ENCODE measurements at regions not wholly inside any gene's neighbourhood (a gene's known extent, or its start where the extent isn't known, plus 50 kb on each side); places are given as distances from the start of the nearest gene placed in this dataset.

DNA sequence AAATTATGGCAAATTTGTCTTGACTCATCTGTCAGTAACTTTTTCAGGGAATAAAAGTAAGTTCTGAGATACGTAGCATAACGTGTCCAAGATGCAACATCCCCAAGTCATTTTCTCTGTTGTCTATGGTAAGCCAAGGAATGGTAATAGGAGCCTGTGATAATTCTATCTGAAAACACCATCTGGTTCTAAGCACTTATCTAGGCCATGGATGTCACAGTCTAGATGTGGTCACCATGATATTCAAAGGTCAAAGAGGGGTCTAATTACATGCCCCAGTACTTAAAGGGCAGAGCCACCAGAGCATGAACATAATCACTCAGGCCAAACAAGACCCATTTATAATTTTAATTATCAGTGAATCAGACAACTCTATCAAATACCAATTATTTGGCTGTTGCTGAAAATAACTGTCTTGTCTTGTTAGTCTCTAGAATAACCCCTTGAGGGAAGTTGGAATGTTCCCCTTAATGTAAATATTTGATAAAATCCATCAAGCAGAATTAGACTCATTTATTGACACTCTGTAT lies 225.1 kb upstream of the MPPED2 start:
- no peak for DNase-seq

DNA sequence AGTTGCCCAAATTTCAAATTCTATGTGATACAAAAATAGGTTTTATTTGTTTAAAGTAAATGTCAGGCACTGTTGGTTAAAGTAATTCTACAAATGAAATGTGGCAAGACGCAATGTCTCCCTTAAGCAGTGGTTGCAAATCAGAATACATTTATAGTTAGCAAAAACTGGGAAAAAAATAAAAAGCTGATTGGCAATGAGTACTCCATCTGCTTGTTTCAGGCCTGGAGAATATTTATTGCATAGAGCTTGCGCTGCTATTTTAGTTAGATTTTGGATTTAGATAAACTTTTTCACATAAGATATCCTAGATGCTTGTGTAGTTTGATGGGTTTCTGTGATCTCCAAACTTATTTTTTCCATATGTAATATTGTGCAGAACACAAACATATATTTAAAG lies 224.0 kb upstream of the MPPED2 start:
- DNase-seq: no peak

DNA sequence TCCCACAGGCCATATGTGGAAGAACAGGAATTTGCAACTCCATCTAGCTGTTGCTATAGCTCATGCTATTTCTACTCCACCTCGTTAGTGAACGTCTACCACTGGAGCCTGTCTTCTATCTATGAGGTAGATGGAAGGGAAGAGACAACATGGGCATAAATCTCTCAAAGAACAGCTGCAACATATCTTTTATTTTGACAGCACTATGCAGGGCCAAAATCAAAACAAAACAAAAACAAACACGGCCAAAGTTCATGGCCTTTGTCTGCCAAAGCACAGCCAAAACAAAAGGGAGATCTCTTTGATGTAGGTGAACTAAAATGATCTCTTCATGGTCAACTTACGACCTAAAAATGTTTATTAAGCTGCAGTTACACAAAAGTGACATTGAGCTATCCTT lies 215.2 kb upstream of the MPPED2 start:
- DNase-seq: no peak

DNA sequence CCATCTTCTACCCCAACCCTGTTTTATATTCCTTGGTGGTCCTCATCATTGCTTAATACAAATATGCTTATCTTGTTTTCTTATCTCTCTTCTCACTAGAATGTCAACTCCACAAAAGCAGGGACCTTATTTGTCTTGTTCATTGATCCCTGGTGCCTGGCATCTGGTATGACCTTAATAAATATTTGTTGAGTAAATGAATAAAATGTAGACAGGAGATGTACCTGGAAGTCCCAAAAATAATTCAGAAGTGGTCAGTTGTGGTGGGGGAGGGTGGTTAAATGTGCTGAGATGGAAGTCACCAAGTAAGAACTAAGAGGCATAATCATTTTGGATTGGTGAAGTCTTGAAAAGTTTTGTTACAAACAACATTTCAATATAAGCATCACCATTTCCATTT lies 214.8 kb upstream of the MPPED2 start:
- no peak for DNase-seq

DNA sequence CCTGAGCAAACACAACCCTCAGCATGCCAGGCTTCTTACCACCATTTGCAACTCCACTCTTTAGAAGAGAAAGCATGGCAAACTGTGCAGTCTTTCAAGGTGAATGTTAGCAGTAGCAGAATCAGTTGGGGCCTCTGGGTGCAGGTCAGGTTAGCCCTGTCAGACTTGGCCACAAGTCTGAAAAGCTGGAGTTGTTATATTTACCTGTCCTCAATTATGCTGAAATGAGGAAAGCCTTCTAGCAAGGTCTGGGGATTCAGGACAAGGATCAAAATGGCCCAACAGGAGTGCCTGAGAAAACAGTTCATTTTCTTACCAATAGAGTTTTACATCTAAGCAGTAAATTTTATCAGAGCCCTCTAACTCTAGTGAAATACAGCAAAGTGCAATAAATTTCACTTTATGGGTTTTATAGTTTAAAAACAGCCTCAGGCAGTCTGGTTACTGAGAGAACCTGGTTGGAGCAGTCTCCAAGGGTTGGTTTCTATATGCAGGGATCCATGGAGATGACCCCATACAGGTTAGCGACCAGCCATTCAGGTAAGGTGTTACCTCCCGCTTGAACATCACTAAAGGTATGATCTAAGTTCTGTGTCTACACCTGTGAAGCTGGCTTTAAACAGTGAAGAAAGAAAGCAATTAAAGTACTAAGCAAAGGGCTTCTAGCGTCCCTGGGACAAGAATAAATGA lies 212.5 kb upstream of the MPPED2 start:
- no peak for DNase-seq

DNA sequence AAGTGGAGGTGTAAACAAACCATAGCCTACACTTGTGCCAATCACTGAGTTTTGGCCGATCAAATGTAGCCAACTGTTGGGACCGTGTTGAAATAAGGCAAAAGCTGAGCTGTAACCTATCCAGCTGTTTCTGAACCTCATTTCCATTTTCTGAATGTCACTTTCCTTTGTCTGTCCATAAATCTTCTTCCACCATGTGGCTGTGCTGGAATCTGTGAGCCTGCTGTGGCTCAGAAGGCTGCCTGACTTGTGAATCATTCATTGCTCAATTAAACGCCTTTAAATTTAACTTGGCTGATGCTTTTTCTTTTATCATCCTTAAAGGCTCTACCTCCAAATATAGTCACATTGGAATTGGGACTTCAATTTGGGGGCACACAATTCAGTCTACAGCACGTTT lies 203.1 kb upstream of the MPPED2 start:
- no peak for DNase-seq

DNA sequence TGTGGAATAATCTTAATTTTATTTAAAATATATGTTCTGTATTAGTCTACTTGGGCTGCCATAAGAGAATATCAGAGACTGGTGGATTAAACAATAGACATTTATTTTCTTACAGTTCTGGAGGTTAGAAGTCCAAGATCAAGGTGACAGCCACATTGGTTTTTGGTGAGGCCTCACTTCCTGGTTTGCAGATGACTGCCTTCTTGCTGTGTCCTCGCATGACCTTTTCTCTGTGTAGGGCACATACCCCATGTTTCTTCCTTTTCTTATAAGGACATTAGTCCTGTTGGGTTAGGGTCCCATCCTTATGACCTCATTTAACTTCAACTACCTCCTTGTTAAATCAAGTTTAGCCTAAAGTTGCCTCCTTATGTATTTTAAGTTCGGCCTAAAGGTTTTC lies 202.7 kb upstream of the MPPED2 start:
- peak; percentile 2 for DNase-seq

DNA sequence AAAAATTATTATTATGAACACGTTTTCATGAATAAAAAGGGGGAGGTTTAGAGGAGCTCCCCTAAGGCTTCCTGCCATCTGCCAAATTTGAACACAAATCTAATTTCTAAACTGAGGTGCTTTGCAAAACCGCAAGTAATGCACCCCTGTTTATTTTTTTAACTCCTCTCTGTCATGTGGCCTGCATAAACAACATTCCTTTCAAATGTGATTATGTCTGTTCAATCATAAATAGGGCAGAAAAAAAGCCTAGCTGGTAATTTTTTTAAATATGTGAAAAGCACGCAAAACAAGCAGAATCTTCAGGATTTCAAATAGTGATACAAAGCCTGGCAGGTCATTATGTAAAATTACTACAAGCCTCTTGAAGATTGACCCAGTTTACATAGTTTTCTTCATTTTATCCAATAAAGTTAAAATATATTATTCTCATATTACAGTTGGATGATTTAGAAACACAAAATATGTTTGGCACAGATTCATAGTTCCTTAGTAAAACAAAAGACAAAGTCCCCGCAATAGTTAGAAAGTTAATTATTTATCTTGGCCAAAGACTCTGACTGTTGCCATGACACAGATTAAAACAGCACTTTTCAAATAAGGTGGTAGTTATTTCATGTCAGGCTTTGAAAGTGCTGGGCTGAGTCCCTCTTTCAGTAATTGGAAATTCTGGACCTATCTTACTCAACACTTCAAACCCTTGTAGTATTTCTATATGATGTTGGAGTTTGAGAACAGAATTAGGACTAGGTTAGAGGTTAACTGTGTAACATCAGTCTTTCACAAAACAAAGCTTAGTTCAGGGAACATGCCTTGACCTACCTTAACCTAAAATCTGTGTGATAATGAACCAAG lies 200.3 kb upstream of the MPPED2 start:
- no peak for DNase-seq

DNA sequence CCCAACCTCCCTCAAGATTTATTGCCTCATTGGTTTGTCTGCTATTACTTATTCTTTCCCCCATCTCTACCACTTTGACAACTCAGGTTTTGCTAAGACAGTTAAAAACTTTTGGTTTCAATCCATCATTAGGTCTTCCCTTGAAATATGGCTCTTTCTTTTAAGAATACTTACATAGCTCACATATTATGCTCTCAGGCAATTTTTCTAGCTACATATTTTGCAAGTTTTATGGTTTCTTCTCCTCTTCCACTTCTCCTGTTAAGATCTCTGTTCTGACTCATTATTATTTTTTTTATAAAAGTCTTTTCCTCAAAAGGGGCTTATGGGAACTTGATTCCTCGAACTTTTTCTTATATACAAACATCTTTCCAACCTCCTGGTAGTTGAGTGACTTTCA lies 192.4 kb upstream of the MPPED2 start:
- DNase-seq: no peak

DNA sequence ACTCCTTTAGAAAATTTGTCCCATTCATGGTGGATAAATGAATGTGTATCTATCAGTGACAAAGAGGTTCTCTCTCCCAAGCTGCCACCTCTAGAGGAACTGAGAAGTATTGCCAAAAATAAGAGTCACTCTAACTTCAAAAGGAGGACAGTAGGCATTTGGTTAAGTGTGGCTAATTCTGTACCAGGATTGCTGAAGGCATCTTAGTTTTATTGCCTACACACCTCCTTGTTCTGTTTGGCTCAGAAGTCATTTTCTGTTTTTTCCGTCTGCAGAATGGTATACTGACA lies 189.0 kb upstream of the MPPED2 start:
- DNase-seq: no peak

DNA sequence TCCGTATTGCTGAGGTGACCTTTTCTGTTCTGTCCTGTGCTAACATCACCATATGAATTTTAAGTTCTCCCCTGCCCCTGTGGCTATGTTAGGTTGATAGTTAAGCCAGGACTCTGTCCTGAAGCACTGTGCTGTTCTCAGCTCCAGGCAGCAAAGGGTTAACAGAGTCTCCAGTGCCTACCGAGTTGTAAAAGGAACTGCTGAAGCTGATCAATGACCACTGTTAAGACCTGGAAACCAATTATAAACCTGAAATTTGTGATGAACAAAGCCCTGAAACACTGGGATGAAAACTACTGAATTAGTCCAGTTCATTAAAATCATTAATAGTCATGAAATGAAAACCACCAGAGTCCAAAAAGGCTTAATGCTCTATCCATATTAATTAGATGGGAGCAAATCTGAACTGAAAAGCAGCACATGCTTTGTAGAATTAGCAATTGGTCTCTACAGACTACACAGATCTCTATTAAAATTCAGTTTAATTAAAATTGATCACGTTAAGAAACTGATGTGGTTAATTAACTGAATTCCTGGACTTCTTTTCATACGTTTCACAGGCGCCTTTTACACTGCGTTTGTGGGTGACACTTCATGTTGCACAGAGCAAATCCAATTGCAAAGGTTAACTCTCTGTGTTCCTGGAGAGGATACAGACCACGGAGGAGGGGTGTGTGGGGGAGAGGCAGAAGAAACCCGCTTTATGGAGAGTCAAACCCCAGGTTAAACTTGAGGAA lies 188.5 kb upstream of the MPPED2 start:
- DNase-seq: no peak

DNA sequence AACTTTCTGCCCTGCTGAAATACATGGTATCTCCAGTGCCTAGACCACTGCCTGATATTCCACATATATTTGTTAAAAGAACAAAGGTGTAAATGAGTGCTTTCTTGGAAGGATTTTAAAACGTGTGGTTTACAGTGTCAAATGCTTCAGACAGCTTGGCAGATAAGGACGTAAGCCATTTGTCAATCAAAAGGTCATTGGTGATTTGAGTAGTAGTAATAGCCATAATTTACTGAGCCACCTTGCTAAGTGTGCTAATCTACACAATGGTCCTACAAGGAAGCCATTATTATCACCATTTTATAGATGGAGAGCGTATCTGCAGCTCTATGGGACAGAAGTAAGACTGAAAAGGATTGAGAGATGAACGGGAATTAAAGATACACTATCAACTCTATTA lies 186.8 kb upstream of the MPPED2 start:
- DNase-seq: no peak

DNA sequence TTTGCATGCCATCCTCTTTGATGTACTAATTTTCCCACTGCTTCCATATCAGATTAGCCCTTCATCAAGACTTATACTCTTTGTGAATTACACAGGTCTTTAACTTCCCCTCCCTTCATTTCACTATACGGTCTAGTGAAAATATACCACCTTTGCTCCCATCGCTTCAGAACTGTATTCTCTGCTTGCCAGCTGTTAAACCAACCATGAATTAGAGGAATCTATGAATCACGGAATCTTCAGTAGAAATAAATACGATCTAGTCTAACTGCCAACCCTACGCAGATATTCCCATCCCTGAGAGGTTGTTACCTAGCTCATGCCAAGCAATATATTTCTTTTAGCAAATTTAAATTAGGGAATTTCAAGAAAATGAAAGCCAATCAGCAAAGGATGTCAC lies 177.8 kb upstream of the MPPED2 start:
- DNase-seq: no peak

DNA sequence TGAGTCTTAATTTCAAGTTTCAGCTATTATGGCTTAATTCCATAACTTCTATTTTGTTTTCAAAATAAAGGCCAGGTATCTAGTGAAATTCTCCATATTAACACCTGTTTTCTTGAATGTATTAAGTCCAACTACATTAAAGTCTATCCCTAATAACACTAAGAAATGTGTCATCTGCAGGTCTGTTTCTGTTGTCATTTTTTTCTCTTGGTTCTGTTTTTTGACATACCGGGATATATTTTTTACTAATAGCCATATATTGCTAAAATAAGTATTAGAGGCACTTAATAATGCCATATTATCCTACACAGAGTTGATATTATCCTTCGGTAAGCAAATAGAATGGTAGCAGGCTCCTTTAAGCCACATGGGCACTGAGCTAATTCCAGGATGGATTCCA lies 176.0 kb upstream of the MPPED2 start:
- DNase-seq: no peak

DNA sequence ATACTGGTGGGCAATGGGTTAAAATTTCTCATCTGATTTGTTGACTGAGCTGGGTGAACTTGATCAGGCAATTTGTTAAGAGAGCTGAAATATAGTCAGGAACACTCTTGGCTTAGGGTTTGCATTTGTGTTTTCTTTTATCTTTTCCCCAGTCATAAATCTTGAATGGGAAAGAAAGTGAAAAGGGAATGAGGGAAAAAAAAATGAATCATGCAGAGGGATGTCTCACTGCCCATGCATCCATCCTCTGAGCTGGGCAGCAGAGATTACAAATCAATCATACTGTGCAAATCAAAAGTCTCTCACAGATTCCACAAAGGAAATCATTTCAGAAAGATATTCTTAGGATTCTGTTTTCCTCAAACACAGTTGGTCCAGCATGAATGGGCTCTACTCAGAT lies 174.2 kb upstream of the MPPED2 start:
- DNase-seq: no peak

DNA sequence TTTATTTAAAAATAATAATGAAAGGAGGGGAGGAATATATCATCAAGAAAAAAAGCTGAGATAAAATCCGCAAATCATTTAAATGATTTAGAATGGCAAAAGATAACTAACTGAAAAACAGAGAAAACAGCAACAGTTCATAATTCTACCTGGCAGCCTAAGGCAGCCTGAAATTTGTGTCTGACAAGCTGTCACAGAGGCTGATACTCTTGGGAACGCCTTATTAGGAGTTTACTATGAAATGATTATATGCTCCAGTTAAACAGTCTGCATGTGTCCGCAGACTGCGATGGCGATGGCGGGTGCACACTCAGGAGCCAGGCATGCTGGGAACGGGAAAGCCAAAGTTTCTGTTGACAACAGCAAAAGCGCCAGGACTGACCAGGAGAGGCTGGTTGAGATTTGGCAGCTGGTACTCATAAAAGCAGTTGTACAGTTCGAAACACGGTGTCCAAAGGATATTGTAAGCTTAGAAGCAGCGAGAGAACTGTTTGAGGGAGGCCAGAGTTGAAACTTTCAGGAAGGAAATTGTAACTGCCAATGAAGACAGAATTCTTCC lies 172.9 kb upstream of the MPPED2 start:
- DNase-seq: no peak

DNA sequence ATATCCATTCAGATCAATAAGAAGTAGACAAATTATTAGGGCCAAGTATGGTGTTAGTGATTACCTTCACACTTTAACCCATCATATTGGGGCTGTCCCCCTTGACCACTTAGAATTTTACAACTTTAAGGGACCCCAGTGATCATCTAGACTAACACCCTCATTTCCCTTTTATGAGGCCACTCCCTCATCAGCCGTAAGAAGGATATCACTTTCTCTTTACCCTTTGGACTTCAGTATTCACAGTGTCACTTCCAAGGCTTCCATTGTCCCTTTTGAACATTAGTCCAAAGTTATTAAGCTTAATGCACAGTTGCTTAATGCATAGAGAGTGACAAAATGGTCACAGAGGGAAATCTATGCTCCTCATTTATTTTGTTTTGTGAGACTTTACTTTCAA lies 172.4 kb upstream of the MPPED2 start:
- no peak for DNase-seq

DNA sequence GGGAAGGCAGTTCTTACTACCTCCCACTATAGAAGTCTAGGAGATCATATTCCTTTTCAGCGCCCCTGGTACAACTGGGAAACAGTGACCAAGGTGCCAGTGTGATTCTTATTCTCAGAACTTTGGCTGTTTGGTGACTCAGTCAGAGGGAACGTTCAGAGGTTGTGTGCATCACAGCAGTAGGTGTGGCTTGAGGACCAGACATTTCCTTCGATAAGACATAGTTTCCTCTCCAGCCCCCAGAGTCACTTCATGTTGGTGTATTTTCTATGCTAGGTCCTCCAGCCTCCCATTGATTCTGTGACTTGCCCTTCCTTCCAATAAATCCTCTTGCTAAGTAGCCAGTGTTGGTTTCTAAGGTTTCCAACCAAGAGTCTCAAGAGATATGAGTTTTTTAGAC lies 171.9 kb upstream of the MPPED2 start:
- DNase-seq: no peak

DNA sequence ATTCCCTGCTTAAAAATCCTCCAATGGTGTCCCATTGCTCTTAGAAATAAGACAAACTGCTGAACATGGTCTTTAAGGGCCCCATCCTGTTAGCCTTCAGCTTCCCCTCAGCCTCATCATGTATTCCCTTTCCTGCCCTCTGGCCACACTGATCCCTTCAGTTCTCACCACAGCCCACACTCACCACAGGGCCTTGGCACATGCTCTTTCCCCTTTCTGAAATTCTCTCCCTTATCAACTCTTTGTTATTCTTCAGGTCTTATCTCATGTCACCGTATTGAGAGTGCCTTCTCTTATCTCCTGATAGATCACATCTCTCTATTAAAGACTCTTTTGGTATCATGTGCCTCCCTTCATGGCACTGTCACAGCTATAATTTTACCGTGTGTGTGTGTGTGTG lies 167.8 kb upstream of the MPPED2 start:
- DNase-seq: no peak

DNA sequence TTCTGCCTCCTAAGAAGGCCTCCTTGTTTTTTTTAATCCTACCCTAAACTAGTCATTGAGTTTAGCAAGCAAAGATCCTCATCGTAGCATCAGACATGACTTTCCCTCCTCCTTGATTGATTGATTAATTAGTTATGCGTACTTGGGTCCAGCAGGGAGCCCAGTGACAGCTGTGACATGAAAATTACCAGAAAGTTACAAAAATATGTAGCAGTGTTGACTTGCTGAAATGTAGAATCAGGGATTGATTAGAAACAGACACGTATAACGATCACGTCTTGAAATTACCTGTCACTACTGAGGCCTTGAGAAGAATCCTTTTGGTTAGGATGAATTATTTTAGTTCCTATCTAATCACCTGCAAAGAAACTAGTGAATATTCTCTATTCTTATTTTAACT lies 167.4 kb upstream of the MPPED2 start:
- DNase-seq: no peak

DNA sequence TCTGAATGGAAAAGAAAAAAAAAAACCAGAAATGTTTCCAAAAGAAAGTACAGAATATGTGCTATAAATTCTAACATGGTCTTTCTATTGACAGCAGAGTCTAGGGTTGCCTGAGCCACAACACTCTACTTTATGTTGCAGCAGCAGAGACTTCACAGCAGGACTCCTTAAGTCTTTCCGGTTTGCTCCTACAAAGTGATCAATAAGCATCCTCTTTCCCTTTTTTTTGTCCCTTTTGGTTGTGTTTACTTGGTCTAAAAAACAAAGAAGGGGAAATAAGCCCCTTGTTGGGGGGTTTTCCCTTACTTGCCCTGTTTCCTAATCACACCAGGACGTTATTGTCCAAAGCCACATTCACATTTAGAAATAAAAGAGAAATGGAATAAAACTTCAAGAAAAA lies 163.1 kb upstream of the MPPED2 start:
- no peak for DNase-seq

DNA sequence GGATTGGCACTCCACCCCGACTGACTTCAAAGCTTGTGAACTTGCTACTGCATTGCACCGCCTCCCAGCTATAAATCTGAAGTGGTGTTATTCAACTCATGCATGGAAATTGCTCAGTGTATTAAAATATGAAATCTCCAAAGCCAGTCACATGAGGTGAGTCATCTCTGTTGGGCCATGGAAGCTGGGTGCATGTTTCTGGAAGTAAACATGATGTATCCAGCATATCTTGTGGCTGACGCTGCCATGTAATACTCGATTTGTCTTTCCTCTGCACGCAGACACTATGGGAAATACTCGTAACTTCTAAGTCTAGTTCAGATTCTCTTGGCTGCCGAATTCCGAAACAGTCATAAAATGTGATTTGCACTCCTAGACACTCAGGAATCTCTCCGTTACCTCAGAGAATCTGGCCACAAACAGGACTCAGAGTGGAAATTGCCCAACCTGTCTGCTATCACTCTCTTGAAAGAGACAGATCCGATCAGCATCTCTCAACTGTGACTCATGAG lies 154.9 kb upstream of the MPPED2 start:
- DNase-seq: no peak

DNA sequence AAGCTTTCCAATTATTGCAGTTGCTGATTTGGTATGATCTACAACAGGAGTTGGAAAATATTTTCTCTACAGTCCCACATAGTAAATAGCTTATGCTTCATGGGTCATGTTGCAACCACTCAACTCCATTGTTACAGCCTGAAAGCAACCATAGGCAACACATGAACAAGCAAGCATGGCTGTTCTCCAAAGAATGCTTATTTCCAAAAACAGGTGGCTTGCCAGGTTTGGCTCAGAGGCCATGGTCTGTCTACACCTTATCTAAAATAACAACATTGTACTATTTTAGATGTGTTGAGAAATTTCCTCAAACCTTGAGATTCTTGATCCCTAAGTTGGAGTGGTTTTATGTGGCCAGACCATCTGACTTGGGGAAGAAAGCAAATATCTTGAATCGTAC lies 153.9 kb upstream of the MPPED2 start:
- DNase-seq: no peak

DNA sequence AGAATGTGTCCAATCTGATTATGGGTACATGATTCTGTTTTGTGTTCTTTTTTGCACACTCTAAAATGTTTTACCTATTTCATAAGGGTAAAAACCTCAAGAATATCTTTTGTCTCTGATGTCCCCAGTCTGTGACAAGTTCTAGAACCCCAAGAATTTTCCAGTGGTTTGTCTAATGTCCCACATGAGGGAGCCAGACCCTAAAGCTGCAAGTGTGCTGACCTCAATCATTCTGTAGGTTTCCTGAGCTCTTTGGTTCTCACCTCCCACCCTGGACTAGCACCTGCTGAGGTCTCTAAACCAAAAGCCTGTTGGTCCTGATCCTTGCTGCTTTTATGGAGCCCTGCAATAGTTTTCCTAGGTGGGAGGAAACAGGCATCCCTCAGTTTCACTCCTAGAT lies 149.8 kb upstream of the MPPED2 start:
- DNase-seq: no peak

Data from OCI-M1 (cell line).